ENCODE measurements at regions not wholly inside any gene's neighbourhood (a gene's known extent, or its start where the extent isn't known, plus 50 kb on each side); places are given as distances from the start of the nearest gene placed in this dataset.

GRCh38 chr1:212537610-212538009 is 71.0 kb upstream of the ATF3 start:
- TF ChIP-seq CTCF (IDR thresholded peaks at IDR 0.05) (no peak), POLR2A (IDR thresholded peaks at IDR 0.05) (no peak)
